Natural killer cell (primary cell): ENCODE measurements at regions not wholly inside any gene's neighbourhood (a gene's known extent, or its start where the extent isn't known, plus 50 kb on each side); places are given as distances from the start of the nearest gene placed in this dataset.

Experiments
- ATAC-seq, 3 donors: fragments of 150-1000 bp in 2 of 3; fragments of 200-7000 bp in 1 of 3; cut with Tn5 transposase; 1 replicate in 1 of 3; 2 replicates in 2 of 3; pipeline ENCODE4 v1.10.0; 2021; ENCODE audit warnings: mild to moderate bottlenecking in 2 of 3, moderate library complexity in 2 of 3
- DNase-seq, 2 donors: peaks; one replicate each; pipeline versions ENCODE4 v3.0.0 to v3.0.0-alpha.2; 2013 to 2021; ENCODE audit warnings: mixed read lengths in 1 of 2
- H3K27ac ChIP-seq: one replicate; pipeline ENCODE4 v1.5.1; 2013; ENCODE audit warnings: mild to moderate bottlenecking, low read length
- H3K27me3 ChIP-seq: one replicate; pipeline ENCODE4 v1.6.1; 2013; ENCODE audit warnings: low read length; ENCODE audit not compliant: control insufficient read depth, insufficient read depth
- H3K36me3 ChIP-seq: one replicate; pipeline ENCODE4 v1.6.1; 2013; ENCODE audit warnings: low read length; ENCODE audit not compliant: control insufficient read depth, insufficient read depth
- H3K4me1 ChIP-seq: one replicate; pipeline ENCODE4 v1.6.1; 2013; ENCODE audit warnings: low read length; ENCODE audit not compliant: control insufficient read depth, insufficient read depth
- H3K4me3 ChIP-seq: one replicate; pipeline ENCODE4 v1.5.1; 2013; ENCODE audit warnings: low read length
- H3K9me3 ChIP-seq: one replicate; pipeline ENCODE4 v1.6.1; 2013; ENCODE audit warnings: low read length; ENCODE audit not compliant: control insufficient read depth, insufficient read depth
- H3K27ac Mint-ChIP-seq, 2 donors: one replicate each; pipeline ENCODE4 v1.8.0; 2022; ENCODE audit warnings: mild to moderate bottlenecking in 2 of 2, mixed read lengths in 2 of 2, moderate library complexity in 1 of 2
- H3K27me3 Mint-ChIP-seq, 2 donors: one replicate each; pipeline ENCODE4 v1.8.0; 2022; ENCODE audit warnings: low read depth in 2 of 2, mixed read lengths in 2 of 2
- H3K36me3 Mint-ChIP-seq: one replicate; pipeline ENCODE4 v1.8.0; 2022; ENCODE audit warnings: mixed read lengths
- H3K4me1 Mint-ChIP-seq, 2 donors: one replicate each; pipeline ENCODE4 v1.8.0; 2022; ENCODE audit warnings: mixed read lengths in 2 of 2
- H3K4me3 Mint-ChIP-seq: one replicate; pipeline ENCODE4 v1.8.0; 2022; ENCODE audit warnings: mild to moderate bottlenecking, moderate library complexity, mixed read lengths
- H3K9me3 Mint-ChIP-seq, 2 donors: one replicate each; pipeline ENCODE4 v1.8.0; 2022; ENCODE audit warnings: mixed read lengths in 2 of 2
- CTCF ChIP-seq: fragments of 200-600 bp; IDR thresholded peaks from one replicate; pipeline ENCODE4 v1.8.0; 2022; ENCODE audit warnings: antibody characterized with exemption
- WGBS: methylation state at CpG from one replicate; pipeline ENCODE4 v1.1.7; 2013; ENCODE audit warnings: missing lambda C conversion rate; ENCODE audit not compliant: insufficient coverage; 5-methylcytosine and 5-hydroxymethylcytosine counted together
- intact Hi-C: fragments of 100-400 bp; cut with micrococcal nuclease; formaldehyde crosslinking; loops from one replicate; pipeline ENCODE4 v1.14.2; 2022

GRCh38 chr15:95624616-95625361 is 705.7 kb upstream of the NR2F2 start:
- Histone ChIP-seq H3K9me3 (no peaks in the 10 kb centered on the region), H3K36me3 (no peaks in the 10 kb centered on the region), H3K4me1 (no peaks in the 10 kb centered on the region), H3K27me3 (peaks cover 4% of the 10 kb centered on the region), H3K4me3 (no peak overlapping the region), H3K27ac (no peak overlapping the region)
- no peak for TF ChIP-seq CTCF
- DNase-seq = no peak
- Mint-ChIP-seq H3K9me3 (peaks cover 0 to 3% of the 10 kb centered on the region in 2 donors), H3K27me3 (peaks cover 24 to 45% of the 10 kb centered on the region in 2 donors), H3K27ac (no peak overlapping the region), H3K4me1 (peaks cover 9 to 18% of the 10 kb centered on the region in 2 donors), H3K4me3 (no peak overlapping the region), H3K36me3 (peaks cover 10% of the 10 kb centered on the region)
- no peak for ATAC-seq
- 87% methylated on average over 4 of the region's 6 CpGs for WGBS
- intact Hi-C loops = no loop called here

GRCh38 chr15:95626501-95627361 is 703.8 kb upstream of the NR2F2 start:
- no peaks in the 10 kb centered on the region for H3K36me3 ChIP-seq
- H3K27ac Mint-ChIP-seq = no peak overlapping the region
- peaks cover 0 to 5% of the 10 kb centered on the region in 2 donors for H3K4me1 Mint-ChIP-seq
- ATAC-seq (no peak), DNase-seq (no peak)
- intact Hi-C loops = no loop called here
- no peak overlapping the region for H3K4me3 ChIP-seq
- no peak overlapping the region for H3K4me3 Mint-ChIP-seq
- 29% methylated on average over 15 of the region's 15 CpGs for WGBS
- no peaks in the 10 kb centered on the region for H3K9me3 ChIP-seq
- H3K27me3 ChIP-seq = peaks cover 4% of the 10 kb centered on the region
- peaks cover 3 to 7% of the 10 kb centered on the region in 2 donors for H3K9me3 Mint-ChIP-seq
- peaks cover 18% of the 10 kb centered on the region for H3K36me3 Mint-ChIP-seq
- peaks cover 31 to 63% of the 10 kb centered on the region in 2 donors for H3K27me3 Mint-ChIP-seq
- H3K27ac ChIP-seq = no peak overlapping the region
- no peaks in the 10 kb centered on the region for H3K4me1 ChIP-seq
- TF ChIP-seq CTCF = no peak

- DNase-seq = no peak
- Mint-ChIP-seq H3K27me3 (peaks cover 35 to 71% of the 10 kb centered on the region in 2 donors), H3K9me3 (peaks cover 3 to 4% of the 10 kb centered on the region in 2 donors), H3K27ac (no peak overlapping the region), H3K4me3 (no peak overlapping the region), H3K36me3 (peaks cover 8% of the 10 kb centered on the region), H3K4me1 (peaks cover 0 to 5% of the 10 kb centered on the region in 2 donors)
- WGBS = 89% methylated on average over 4 of the region's 5 CpGs
- no peak for TF ChIP-seq CTCF
- no peak overlapping the region for H3K4me3 ChIP-seq
- H3K27ac ChIP-seq = no peak overlapping the region
- H3K4me1 ChIP-seq = no peaks in the 10 kb centered on the region
- intact Hi-C loops = no loop called here
- H3K9me3 ChIP-seq = no peaks in the 10 kb centered on the region
- ATAC-seq = no peak
- no peaks in the 10 kb centered on the region for H3K36me3 ChIP-seq
- peaks cover 4% of the 10 kb centered on the region for H3K27me3 ChIP-seq
These were observed 700.9 kb upstream of the NR2F2 start for GRCh38 chr15:95629503-95630168.
